IMR-90 (cell line): ENCODE measurements at regions not wholly inside any gene's neighbourhood (a gene's known extent, or its start where the extent isn't known, plus 50 kb on each side); places are given as distances from the start of the nearest gene placed in this dataset.

Source experiments
- ATAC-seq: fragments of 200-7000 bp; cut with Tn5 transposase; 2 replicates; pipeline ENCODE4 v1.9.1; 2020; ENCODE audit warnings: low read depth, mild to moderate bottlenecking, moderate library complexity
- BruUV-seq: library from RNA; stranded (reverse); fragments of 400-500 nt; replicated peaks from 2 replicates; lab custom pipeline; 2021; lab: Mats Ljungman, UMichigan
- CTCF ChIA-PET: fragments of 300-600 bp; formaldehyde crosslinking; extraction: SDS; loops from one replicate; lab custom pipeline; 2021; ENCODE audit warnings: antibody characterized with exemption; lab: Yijun Ruan, JAX
- POLR2A ChIA-PET: fragments of 300-600 bp; sonication (Branson Sonifier 250); formaldehyde crosslinking; loops from one replicate; lab custom pipeline; 2022; ENCODE audit warnings: antibody characterized with exemption; ENCODE audit not compliant: unreplicated experiment; lab: Charles Lee
- DNase-seq: peaks from one replicate; pipeline ENCODE4 v3.0.0; 2013
- H2AFZ ChIP-seq: replicated peaks from 2 replicates; pipeline ENCODE3; 2013; ENCODE audit warnings: low read length, mild to moderate bottlenecking; ENCODE audit not compliant: poor library complexity
- H2AK5ac ChIP-seq: 2 replicates; pipeline ENCODE4 v1.6.1; 2013; ENCODE audit warnings: low read depth, low read length, inconsistent platforms
- H2AK9ac ChIP-seq: replicated peaks from 2 replicates; pipeline ENCODE3; 2013; ENCODE audit warnings: mild to moderate bottlenecking, low read depth, low read length, moderate library complexity; ENCODE audit not compliant: poor library complexity
- H2BK120ac ChIP-seq: 2 replicates; pipeline ENCODE4 v1.6.1; 2013; ENCODE audit warnings: low read depth, low read length, inconsistent platforms
- H2BK15ac ChIP-seq: 3 replicates; pipeline ENCODE4 v1.6.1; 2013; ENCODE audit warnings: low read depth, low read length, inconsistent platforms
- H2BK20ac ChIP-seq: 2 replicates; pipeline ENCODE4 v1.6.1; 2013; ENCODE audit warnings: low read depth, mild to moderate bottlenecking, inconsistent platforms, low read length, moderate library complexity
- H2BK5ac ChIP-seq: 2 replicates; pipeline ENCODE4 v1.6.1; 2013; ENCODE audit warnings: mild to moderate bottlenecking, low read depth, low read length, inconsistent platforms; ENCODE audit not compliant: poor library complexity, severe bottlenecking
- H3K14ac ChIP-seq: replicated peaks from 2 replicates; pipeline ENCODE4 v1.6.1; 2013; ENCODE audit warnings: low read depth, low read length, inconsistent platforms
- H3K18ac ChIP-seq: 2 replicates; pipeline ENCODE4 v1.6.1; 2013; ENCODE audit warnings: low read depth, low read length, control low read depth
- H3K23ac ChIP-seq: 2 replicates; pipeline ENCODE4 v1.6.1; 2013; ENCODE audit warnings: low read depth, low read length, inconsistent platforms
- H3K27ac ChIP-seq: 2 replicates; pipeline ENCODE4 v1.5.1; 2013; ENCODE audit warnings: mild to moderate bottlenecking, control low read depth, low read length; ENCODE audit not compliant: insufficient read depth
- H3K27me3 ChIP-seq: 2 replicates; pipeline ENCODE4 v1.6.1; 2013; ENCODE audit warnings: low read length; ENCODE audit not compliant: control insufficient read depth, insufficient read depth
- H3K36me3 ChIP-seq: 2 replicates; pipeline ENCODE4 v1.6.1; 2013; ENCODE audit warnings: low read length, mixed read lengths; ENCODE audit not compliant: control insufficient read depth, insufficient read depth
- H3K4ac ChIP-seq: 2 replicates; pipeline ENCODE4 v1.6.1; 2013; ENCODE audit warnings: low read depth, low read length, inconsistent platforms
- H3K4me1 ChIP-seq: 2 replicates; pipeline ENCODE4 v1.6.1; 2013; ENCODE audit warnings: low read length, mixed read lengths; ENCODE audit not compliant: control insufficient read depth, insufficient read depth
- H3K4me2 ChIP-seq: 2 replicates; pipeline ENCODE4 v1.6.1; 2013; ENCODE audit warnings: low read depth, mild to moderate bottlenecking, control low read depth, low read length, moderate library complexity
- H3K4me3 ChIP-seq: 2 replicates; pipeline ENCODE4 v1.5.1; 2013; ENCODE audit warnings: low read depth, mild to moderate bottlenecking, control low read depth, low read length, moderate library complexity; ENCODE audit not compliant: insufficient read depth
- H3K56ac ChIP-seq: 2 replicates; pipeline ENCODE4 v1.6.1; 2013; ENCODE audit warnings: low read length, inconsistent platforms; ENCODE audit not compliant: insufficient read depth; ENCODE audit errors: extremely low read depth
- H3K79me1 ChIP-seq, 2 experiments: 2 replicates each; pipeline ENCODE4 v1.6.1; 2013; ENCODE audit warnings: low read length in 2 of 2, inconsistent platforms in 1 of 2, low read depth in 1 of 2
- H3K9ac ChIP-seq: 2 replicates; pipeline ENCODE4 v1.6.1; 2013; ENCODE audit warnings: low read depth, low read length, control low read depth
- H3K9me1 ChIP-seq: 2 replicates; pipeline ENCODE4 v1.6.1; 2013; ENCODE audit warnings: low read length, inconsistent platforms; ENCODE audit not compliant: insufficient read depth
- H3K9me3 ChIP-seq: 2 replicates; pipeline ENCODE4 v1.6.1; 2013; ENCODE audit warnings: low read length; ENCODE audit not compliant: control insufficient read depth, insufficient read depth
- H4K20me1 ChIP-seq: 2 replicates; pipeline ENCODE4 v1.6.1; 2013; ENCODE audit warnings: low read length, inconsistent platforms; ENCODE audit not compliant: insufficient read depth
- H4K5ac ChIP-seq: 2 replicates; pipeline ENCODE4 v1.6.1; 2013; ENCODE audit warnings: mild to moderate bottlenecking, low read depth, low read length, control low read depth
- H4K8ac ChIP-seq, 2 experiments: 2 replicates each; pipeline ENCODE4 v1.6.1; 2013; ENCODE audit warnings: low read depth in 2 of 2, low read length in 2 of 2, control low read depth in 1 of 2, inconsistent platforms in 1 of 2
- H4K91ac ChIP-seq: 2 replicates; pipeline ENCODE4 v1.6.1; 2013; ENCODE audit warnings: low read depth, low read length, inconsistent platforms; ENCODE audit not compliant: insufficient read depth
- MAFK ChIP-seq: IDR thresholded peaks from 2 replicates; pipeline ENCODE4 v1.6.1; 2012; ENCODE audit warnings: low read depth, low read length, improper control_type of control experiment
- RAD21 ChIP-seq: IDR thresholded peaks from 2 replicates; pipeline ENCODE4 v1.6.1; 2012; ENCODE audit warnings: low read length, improper control_type of control experiment
- SMC3 ChIP-seq: fragments of 150-350 bp; IDR thresholded peaks from 2 replicates; pipeline ENCODE4 v1.6.1; 2016; ENCODE audit warnings: low read depth, mild to moderate bottlenecking, antibody characterized with exemption, low read length, moderate library complexity
- WGBS, 2 experiments: methylation state at CpG; one replicate each; pipeline versions ENCODE4 v1.1.5 to v1.1.7; 2013; ENCODE audit warnings: missing lambda C conversion rate in 2 of 2; ENCODE audit not compliant: insufficient read length in 1 of 2; ENCODE audit errors: extremely low coverage in 2 of 2; 5-methylcytosine and 5-hydroxymethylcytosine counted together
- dilution Hi-C: fragments of 300-500 bp; cut with HindIII; formaldehyde crosslinking; loops from one replicate; pipeline ENCODE4 v1.14.3; 2018; ENCODE audit warnings: low sequenced_read_pairs; ENCODE audit not compliant: unreplicated experiment
- in situ Hi-C: fragments of 300-500 bp; cut with MboI; formaldehyde crosslinking; loops from 3 replicates; pipeline ENCODE4 v1.14.3; 2019; ENCODE audit warnings: low sequenced_read_pairs, inconsistent platforms, mixed read lengths
- intact Hi-C: fragments of 100-400 bp; cut with micrococcal nuclease; formaldehyde crosslinking; loops from 2 replicates; pipeline ENCODE4 v1.10.0; 2022
- TF ChIP-seq, protein P1 (sequence below): conservative IDR thresholded peaks from 2 replicates; pipeline ENCODE4 v1.5.1; 2012; ENCODE audit warnings: mild to moderate bottlenecking, low read depth, low read length, improper control_type of control experiment

GRCh38 chr6:14066782-14067406, 50.7 kb upstream of the CD83 start:
- Histone ChIP-seq H3K4me3 (no peak overlapping the region), H3K14ac (no peak overlapping the region), H3K9ac (no peak overlapping the region), H2BK15ac (no peak overlapping the region), H3K4ac (no peak overlapping the region), H3K56ac (no peak overlapping the region), H4K5ac (no peak overlapping the region), H3K9me1 (peaks cover 5% of the 10 kb centered on the region; the same call in 1 of the 2 replicates), H2BK5ac (no peak overlapping the region), H4K91ac (no peak overlapping the region), H3K4me2 (no peak overlapping the region), H3K27me3 (0 out of 2 replicates have a peak, but pooled peaks cover 1% of the 10 kb centered on the region), H3K4me1 (peaks cover 4% of the 10 kb centered on the region), H3K18ac (no peak overlapping the region), H4K20me1 (no peaks in the 10 kb centered on the region), H3K9me3 (no peaks in the 10 kb centered on the region; the same call in 1 of the 2 replicates), H4K8ac (peak overlapping the region in 1 of 2 experiments; percentile 37; a peak in 2 of 4 replicates), H3K27ac (no peak overlapping the region), H2AK5ac (no peak overlapping the region), H2AFZ (no peak overlapping the region), H3K36me3 (no peaks in the 10 kb centered on the region), H3K23ac (no peak overlapping the region), H3K79me1 (no peaks in the 10 kb centered on the region), H2BK20ac (no peak overlapping the region; the same call in 1 of the 2 replicates), H2BK120ac (no peak overlapping the region; the same call in 1 of the 2 replicates), H2AK9ac (no peak overlapping the region)
- DNase-seq (peak; percentile 80), ATAC-seq (peak; percentile 76)
- CTCF ChIA-PET: interaction anchor here (0.6 to 7.2 kb wide), 26 partner anchors 8 to 257 kb away, joined by 3 to 88 read pairs (median 4); partner anchors contain the start of gene RNF182
- in situ Hi-C loops (loop anchor here (10.0 kb wide), 1 partner anchor 272 kb away; no protein-coding TSS in a partner anchor), dilution Hi-C loops (no loop called here), intact Hi-C loops (loop anchor here (1.0 to 5.0 kb wide), 4 partner anchors 75 to 730 kb away; no protein-coding TSS in a partner anchor)
- TF ChIP-seq, protein P1, sequence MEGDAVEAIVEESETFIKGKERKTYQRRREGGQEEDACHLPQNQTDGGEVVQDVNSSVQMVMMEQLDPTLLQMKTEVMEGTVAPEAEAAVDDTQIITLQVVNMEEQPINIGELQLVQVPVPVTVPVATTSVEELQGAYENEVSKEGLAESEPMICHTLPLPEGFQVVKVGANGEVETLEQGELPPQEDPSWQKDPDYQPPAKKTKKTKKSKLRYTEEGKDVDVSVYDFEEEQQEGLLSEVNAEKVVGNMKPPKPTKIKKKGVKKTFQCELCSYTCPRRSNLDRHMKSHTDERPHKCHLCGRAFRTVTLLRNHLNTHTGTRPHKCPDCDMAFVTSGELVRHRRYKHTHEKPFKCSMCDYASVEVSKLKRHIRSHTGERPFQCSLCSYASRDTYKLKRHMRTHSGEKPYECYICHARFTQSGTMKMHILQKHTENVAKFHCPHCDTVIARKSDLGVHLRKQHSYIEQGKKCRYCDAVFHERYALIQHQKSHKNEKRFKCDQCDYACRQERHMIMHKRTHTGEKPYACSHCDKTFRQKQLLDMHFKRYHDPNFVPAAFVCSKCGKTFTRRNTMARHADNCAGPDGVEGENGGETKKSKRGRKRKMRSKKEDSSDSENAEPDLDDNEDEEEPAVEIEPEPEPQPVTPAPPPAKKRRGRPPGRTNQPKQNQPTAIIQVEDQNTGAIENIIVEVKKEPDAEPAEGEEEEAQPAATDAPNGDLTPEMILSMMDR: peak; percentile 78
- TF ChIP-seq RAD21: peak; percentile 85
- TF ChIP-seq MAFK: no peak
- TF ChIP-seq SMC3: peak; percentile 82
- BruUV-seq: no TSS peak
- WGBS, 2 experiments: 8% methylated on average over 2 of the region's 5 CpGs; no CpG with 5 or more reads in 1 of the 2 experiments
- POLR2A ChIA-PET: no interaction called here
